KG1 (cell line): ENCODE measurements at regions not wholly inside any gene's neighbourhood (a gene's known extent, or its start where the extent isn't known, plus 50 kb on each side); places are given as distances from the start of the nearest gene placed in this dataset.
"Not testable (repeated sequence)": the region's sequence is repeated elsewhere in the genome, so short reads cannot be mapped to it uniquely, and the experiment has no call there.

Experiments used
- DNase-seq: peaks from one replicate; lab custom pipeline; 2025; lab: John Stamatoyannopoulos, UW

DNA sequence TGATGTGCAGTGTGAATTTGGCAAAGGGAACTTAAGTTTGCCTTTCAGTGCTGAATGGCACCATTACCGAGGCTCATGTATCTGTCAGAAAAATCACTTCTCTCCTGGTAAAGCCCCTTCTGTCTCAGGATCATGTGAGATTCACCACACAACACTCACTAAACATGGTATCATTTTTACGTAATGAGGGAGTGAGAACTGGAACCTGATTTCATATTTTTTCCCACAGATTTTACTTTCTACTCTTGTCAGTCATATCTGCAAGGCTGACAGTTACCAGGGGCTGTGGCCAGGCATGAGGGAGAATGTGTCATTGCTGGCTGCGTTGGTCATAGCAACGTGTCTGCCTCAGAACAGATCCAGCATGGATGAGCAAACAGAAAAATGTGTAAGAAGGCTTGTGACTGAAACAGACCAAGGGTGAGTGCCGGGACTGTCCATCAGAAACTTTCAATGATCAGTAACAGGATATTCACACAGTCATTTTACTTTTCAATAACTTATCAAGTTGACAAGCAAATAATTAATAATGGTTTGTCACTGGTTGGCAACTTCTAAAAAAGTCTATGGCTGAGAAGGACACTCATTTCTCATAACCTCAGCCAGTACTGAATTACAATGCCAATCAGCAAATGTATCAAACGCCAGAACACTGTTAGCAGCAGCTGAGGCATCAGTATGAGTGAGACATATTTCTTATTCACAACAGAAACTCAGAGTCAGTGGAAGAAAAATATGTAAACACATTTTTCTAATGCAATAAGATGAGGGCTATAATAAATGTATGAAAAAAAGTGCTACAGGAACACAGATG is 100.5 kb downstream of the CDC42EP3 start:
- DNase-seq: no peak

DNA sequence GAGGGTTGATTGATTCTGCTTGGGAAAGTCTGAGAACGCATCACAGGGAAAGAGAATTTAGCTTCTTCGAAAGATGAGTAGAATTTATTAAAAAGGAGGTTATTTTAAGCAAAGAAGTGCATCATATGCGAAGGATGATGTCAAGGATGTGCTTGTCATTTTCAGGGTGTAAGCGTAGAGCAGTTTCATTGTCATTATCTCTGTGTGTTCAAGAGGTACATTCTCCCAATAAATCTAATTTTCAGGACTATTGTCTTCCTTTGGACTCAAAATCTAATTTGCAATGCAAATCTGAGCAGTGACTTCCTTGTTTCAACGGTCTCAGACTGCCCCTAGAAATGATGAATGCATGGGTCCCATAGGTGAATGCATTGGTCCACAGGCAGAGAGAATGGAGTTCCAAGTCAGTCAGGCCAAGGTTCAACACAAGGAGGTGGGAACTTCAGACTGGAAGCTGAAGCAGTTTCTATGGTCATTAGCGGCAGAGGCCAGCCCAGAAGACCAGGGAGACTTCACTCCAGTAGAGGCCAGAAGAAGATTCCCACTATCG is 99.8 kb downstream of the CDC42EP3 start:
- DNase-seq: no peak

DNA sequence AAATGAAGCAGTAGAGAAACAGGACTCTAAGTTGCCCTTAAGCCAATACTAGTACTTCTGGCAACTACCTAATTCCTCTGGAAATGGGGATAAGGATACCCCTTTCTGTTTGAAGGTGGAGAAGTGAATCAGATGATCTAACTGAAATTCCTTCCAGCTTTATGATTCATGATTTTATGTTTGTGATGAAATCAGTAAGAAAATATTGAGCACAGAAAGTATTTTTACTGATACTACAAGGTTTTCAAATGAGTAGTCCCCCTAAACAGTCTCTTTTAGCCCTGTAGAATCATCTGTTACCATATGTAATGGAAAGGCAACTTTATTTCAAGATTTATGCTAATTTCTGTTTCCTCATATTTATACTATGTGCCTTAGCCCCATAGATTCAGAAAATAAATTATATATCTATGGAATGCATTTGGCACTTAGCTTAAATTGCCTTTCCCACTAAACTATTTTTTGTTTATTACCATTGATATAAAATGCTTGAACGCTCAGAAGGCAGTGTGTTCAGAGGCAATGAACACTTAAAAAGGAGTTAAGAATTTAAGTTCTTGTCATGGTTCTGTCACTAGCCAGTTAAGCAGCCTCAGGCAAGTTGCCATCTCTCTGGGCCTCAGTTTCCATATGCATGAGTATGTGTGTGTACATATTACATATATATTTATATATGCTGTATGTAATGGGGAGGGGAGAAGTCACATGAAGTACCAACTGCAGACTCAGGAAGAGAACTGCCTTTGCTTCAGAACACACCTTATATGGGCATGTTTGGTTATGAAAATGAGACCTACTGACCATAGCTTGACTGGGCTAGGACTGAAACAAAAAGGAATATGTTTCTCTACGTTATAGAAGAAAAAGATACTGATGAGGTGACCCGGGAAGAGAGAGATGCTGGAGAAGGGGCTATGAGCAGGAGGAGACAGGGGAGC is 97.7 kb downstream of the CDC42EP3 start:
- DNase-seq: no peak

DNA sequence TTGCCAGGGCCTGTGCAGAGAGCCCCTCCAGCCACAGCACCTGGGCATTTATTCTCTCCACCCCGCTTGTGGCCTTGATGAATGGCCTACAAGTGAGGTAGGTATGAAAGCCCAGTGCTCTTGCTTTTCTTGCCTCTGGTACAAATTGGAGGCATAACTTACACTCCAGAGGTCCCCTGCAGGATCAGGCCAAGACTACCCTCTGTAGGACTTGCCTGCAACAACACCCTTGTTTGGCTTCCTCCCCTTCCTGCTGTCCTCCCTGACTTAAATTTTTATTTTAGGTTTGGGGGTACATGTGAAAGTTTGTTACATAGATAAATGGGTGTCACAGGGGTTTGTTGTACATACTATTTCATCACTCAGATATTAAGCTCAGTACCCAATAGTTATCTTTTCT is 95.7 kb downstream of the CDC42EP3 start:
- DNase-seq: no peak

DNA sequence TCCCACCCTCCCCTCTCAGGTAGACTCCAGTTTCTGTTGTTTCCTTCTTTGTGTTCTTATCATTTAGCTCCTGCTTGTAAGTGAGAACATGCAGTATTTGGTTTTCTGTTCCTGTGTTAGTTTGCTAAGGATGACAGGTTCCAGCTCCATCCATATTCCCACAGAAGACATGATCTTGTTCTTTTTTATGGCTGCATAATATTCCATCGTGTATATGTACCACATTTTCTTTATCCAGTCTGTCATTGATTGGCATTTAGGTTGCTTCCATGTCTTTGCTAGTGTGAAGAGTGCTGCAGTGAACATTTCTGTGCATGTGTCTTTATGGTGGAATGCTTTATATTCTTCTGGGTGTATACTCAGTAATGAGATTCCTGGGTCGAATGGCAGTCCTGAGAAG is 95.2 kb downstream of the CDC42EP3 start:
- not testable (repeated sequence) for DNase-seq

DNA sequence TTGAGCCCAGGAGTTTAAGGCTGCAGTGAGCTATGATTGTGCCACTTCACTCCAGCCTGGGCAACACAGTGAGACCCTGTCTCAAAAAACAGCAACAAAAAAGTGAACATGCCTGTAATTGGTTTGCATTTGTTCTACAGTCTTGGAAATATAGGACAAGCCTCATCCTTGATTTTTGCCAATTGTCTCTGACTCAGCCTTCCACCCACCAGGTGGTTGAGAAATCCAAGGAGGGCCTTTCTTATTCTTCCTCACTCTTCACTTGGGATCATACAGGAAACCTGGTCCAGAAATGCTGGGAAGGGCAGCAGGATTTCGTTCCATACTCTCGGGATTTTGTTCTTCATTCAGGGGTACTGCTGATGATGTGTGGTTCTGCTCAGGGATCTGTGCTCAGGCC is 94.6 kb downstream of the CDC42EP3 start:
- DNase-seq: no peak

DNA sequence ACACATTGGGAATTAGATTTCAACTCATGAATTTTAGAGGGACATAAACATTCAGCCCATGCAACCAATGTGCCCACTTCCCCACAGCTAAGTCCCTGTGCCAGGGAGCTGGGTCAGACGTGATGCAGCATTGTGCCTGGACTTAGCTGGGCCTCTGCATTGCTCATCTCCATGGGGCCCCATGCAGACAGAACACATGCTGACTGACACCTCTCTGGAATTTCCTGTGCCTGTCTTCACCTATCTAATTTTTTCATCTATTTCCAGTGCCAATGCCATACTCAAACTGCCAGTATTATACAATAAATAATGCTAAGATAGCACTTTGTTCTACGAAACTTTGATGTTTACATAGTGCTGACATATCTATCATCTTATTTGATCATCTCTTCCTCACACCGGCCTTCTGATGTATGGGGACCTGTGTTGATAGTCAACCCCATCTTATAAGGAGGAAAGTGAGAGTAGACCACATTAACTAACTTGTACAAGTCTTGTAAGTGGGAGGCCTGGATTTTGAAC is 92.2 kb downstream of the CDC42EP3 start:
- no peak for DNase-seq

DNA sequence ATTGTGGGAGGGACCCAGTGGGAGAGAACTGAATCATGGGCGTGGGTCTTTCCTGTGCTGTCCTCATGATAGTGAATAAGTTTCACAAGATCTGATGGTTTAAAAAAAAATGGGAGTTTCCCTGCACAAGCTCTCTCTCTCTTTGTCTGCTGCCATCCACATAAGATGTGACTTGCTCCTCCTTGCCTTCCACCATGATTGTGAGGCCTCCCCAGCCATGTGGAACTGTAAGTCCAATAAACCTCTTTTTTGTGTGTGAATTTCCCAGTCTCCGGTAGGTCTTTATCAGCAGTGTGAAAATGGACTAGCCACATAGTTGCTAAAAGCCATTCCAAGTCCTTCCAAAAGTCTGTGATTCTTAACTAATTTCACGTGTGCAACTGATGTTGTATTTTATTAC is 91.5 kb downstream of the CDC42EP3 start:
- DNase-seq: not testable (repeated sequence)

DNA sequence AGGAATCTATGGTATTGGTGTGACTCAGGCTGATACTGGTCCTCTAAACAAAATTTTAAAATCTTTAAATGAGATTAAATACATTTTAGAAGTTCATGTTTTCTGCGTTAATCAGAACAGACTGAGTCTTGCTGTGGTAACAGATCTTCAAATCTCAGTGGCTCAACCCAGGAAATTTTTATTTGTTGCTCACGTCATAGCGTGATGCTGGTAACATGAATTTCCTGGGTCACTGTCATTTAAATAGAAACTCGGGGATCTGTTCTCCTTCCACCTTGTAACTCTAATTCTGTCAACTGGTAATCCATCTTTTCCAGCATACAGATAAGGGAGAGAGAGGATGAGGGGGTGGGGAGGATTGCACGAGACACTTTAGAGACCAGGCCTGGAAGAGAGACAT is 90.0 kb downstream of the CDC42EP3 start:
- DNase-seq: no peak

DNA sequence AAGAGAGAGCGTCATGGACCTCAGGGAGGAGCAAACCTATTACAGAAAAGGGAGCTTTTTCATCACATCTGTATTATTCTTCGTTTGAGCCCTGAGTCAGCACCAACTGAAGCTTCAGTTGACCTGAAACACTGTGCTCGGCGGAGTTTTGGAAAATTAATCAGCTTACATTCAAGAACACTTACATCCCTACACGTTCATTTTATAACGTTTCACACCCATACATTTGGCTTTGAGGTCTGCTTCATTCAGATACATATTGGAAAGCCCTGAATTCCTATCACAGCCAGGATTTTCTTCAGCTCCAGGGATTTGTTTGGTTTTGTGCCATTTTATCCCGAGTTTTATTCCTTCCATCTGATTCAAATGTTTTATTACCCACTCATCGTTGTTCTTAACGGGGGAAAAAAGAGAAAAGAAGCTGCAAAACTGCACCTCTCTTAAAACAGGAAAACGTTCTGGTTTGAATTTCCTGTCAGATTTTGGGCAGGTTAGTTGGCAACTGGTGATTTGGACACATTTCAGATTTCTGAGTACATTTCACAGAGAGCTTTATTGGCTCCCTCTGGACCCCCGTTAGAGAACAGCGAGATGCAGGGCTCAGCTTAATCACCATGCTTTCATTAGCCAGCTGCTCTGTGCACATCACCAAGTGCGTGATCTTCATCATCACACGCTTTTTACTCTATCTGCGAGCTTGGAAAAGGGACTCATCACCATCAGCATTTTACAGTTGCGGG is 88.8 kb downstream of the CDC42EP3 start:
- DNase-seq: no peak

DNA sequence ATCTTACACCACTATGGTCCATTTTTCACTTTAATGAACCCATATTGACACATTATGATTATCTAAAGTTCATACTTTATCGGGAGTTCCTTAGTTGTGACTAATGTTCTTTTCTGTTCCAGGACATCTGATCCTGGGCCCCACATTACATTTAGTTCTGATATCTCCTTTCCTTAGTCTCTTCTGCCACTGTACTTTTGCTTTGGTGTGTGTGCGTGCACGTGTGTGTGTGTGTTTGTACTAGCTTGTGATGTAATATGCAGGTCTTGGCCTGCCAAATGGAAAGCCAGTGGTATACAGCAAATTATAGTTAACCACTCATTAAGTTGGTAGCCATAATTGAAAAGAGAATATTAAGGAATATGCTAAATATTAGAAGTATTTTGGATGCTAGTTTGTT is 88.0 kb downstream of the CDC42EP3 start:
- no peak for DNase-seq

DNA sequence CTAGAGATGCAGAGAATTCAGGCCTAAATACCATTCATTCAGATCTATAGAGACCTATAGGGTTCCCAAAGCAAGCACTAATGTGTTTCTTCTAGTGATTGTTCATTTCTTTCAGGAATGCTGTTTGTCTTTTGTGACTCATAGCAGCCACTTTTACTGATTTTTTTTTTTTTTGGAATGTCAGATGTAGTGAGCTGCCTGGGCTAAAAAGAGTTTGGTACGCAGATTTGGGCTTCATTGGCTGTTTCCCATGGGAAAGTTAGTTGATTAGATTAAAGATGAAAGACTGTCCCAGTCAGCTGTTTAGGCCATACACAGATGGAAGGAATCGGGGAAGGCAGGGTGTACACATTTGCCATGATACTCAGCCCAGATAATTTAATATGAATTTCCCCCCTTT is 87.6 kb downstream of the CDC42EP3 start:
- no peak for DNase-seq

DNA sequence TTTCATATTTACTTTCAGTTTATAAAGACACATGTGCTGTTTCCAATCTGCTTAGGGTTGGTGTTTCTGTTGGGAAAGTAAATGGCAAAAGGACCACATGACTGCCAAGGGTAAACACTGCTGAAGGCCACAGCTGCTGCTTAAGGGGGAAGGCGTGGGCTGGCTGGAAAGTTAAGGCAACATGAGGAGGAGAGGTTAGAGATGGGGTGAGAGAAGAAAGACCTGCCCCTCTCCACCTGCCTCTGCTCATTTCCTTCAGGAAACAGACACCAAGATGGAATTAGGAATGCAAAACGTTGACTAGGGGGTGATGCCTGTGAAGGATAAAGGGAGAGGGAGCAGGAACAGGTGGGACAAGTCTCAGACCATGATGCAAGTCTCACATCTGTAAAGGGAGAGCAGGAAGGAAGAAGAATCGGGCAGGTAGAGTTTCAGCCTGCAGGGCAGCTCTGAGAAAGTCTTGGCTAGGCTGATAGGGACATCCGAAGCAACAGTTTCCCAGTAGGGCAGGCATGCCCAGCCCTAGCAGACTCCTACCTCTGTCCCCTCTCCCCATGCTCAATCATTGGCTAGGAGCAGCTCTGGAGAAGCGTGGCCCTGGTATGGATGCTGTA is 86.0 kb downstream of the CDC42EP3 start:
- no peak for DNase-seq

DNA sequence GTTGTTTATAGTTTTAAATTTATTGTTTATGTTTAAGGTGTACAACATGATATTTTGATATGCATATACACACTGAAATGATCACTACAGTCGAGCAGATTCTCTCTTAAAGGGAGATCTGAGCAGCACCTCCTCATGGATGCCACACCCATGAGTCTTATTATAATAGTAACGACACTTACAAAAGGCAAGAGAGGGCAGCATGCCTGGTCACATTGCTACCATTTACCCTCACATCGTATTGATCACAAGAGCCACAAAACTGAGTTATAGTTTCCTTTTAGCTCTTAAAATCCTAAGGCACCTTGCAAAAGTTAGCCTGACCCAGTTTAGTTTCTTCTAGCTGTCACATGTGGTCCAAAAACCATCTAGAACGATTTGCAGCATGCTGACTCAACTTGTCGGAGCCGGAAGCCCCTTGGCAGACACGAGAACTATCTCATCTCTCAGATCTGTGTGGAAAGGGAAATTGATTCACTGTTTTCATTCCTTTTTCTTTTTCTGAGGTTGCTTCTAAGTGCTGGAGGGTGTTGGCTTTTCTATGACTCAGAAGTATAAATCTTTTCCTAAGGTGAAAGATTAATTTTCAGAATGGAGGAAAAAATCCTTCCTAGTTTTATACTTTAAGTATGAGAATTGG is 85.3 kb downstream of the CDC42EP3 start:
- no peak for DNase-seq

DNA sequence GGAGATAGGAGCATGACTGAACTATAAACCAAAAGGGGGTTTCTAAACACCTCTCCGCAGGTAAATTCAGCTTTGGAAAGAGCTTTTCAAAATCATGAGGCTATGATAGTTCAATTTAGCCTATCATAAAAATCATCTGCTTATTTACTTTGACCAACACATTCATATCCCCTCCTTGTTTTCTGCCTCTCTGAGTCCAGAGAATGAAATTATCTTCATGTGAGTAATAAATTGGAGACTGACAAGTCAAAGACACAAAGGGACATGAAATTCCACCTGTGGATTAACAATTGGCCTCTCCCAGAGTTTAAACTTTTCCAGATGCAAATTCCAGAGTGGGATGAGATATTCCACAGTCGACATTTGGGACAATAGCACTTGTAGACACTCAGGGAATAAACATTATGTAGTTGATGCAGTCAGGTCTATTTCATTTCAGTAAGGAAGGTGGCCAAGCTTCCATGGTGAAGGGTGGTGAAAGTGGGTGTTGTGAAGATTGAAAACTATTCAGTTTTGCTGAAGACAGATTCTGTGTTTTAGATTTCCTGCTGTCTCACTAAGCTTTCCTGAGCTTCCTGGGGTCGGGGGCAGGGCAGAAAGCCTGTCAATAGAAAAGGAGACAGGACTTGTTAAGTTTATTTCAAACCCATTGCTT is 84.7 kb downstream of the CDC42EP3 start:
- no peak for DNase-seq

DNA sequence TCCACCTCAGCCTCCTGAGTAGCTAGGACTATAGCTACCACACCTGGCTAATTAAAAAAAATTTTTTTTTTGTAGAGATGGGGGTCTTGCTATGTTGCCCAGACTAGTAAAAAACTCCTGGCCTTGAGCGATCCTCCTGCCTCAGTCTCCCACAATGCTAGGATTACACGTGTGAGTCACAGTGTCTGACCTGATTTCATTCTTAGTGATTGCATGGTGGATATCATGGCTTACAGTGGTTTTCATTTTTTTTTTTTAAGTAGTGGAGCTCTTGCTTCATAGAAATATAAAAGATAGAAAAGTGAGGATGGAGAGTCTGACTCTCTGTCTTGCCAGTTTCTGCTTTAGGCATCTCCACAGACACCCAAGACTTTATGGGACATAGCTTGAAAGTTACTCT is 83.6 kb downstream of the CDC42EP3 start:
- DNase-seq: no peak

DNA sequence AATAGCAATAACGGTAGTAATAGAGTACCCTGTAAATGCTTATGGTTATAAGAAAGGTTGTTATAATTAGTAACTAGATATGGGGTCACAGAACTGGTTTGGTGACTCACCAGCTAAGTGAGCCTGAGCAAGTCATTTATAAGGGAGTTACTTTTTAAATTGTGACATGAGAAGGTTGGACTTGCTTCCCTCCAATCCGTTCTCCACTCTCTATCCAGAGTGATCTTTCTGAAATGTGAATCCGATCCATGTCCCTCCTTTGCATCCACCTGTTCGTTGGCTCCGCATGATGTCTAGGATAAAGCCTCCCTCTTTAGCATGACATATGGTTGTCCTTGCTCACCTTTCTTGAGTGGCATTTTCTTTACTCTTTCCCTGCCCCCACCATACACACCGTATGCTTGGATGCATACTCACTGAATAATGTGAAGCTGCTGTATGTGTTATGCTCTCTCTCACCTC is 83.1 kb downstream of the CDC42EP3 start:
- no peak for DNase-seq

DNA sequence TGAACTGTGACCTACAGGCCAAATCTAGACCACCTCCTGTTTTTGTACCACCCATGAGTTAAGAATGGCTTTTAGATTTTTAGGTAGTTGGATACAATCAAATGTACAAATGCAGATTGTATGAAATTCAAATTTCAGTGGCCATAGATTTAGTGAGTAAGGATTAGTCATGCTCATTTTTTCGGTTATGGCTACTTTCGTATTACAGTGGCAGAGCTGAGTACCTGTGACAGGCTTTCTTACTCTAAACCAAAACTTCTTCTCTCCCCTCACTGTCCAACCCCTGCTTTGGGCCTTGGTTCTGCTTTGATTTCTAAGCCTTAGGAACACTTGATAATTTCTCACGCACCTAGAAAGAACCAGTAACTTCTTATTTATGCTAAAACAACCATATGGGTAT is 82.1 kb downstream of the CDC42EP3 start:
- DNase-seq: no peak

DNA sequence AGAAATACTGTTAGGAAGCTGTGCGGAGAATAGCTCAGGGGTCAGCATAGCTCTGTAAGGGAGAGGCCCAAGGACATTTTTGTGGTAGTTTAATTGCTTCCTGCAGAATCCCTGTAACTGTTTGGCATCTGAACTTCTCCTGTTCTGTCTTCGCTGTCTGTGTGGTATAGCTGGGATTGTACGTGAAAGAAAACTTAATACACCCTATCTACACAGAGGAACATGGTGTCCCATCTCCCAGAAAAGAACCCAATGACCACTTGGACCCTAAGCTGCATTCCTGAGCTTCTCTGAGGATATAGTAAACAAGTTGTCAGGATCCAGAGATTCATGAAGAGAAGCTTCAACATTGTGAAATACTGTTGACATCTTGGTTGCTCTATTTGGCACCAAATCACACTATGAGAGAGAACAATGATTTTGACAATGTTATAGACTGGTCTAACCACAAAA is 81.3 kb downstream of the CDC42EP3 start:
- no peak for DNase-seq
